Psoas muscle (tissue), 7 donors: ENCODE measurements at regions not wholly inside any gene's neighbourhood (a gene's known extent, or its start where the extent isn't known, plus 50 kb on each side); places are given as distances from the start of the nearest gene placed in this dataset.
"Not testable (repeated sequence)": the region's sequence is repeated elsewhere in the genome, so short reads cannot be mapped to it uniquely, and the experiment has no call there.

Source experiments
- ATAC-seq, 4 donors: fragments of 200-7000 bp; cut with Tn5 transposase; one replicate each; pipeline ENCODE4 v1.9.1; 2020; ENCODE audit warnings: moderate library complexity in 3 of 4, mild to moderate bottlenecking in 2 of 4
- DNase-seq, 2 donors: peaks; one replicate each; pipeline ENCODE4 v3.0.0-alpha.2; 2020
- H3K27ac ChIP-seq: fragments of 200-600 bp; one replicate; pipeline ENCODE4 v1.8.0; 2022
- H3K27me3 ChIP-seq, 3 donors: fragments of 200-600 bp in 1 of 3; one replicate each; pipeline versions ENCODE4 v1.6.1 to v1.8.0; 2013 to 2022; ENCODE audit warnings: low read length in 2 of 3, mild to moderate bottlenecking in 2 of 3, moderate library complexity in 1 of 3; ENCODE audit not compliant: insufficient read depth in 3 of 3
- H3K36me3 ChIP-seq, 2 donors: fragments of 200-600 bp in 1 of 2; one replicate each; pipeline versions ENCODE4 v1.6.1 to v1.8.0; 2013 to 2022; ENCODE audit warnings: low read depth in 1 of 2, mild to moderate bottlenecking in 1 of 2, moderate library complexity in 1 of 2; ENCODE audit not compliant: insufficient read depth in 1 of 2
- H3K4me1 ChIP-seq: fragments of 200-600 bp; one replicate; pipeline ENCODE4 v1.8.0; 2022
- H3K4me3 ChIP-seq: fragments of 200-600 bp; one replicate; pipeline ENCODE4 v1.8.0; 2022; ENCODE audit warnings: mild to moderate bottlenecking
- H3K9me3 ChIP-seq: fragments of 200-600 bp; one replicate; pipeline ENCODE4 v1.8.0; 2022
- whole genome bisulfite sequencing, 3 donors: extraction: QIAGEN DNeasy Blood & Tissue Kit; methylation state at CpG; one replicate each; pipeline versions ENCODE4 v1.1.6 to v1.1.7; 2013; 5-methylcytosine and 5-hydroxymethylcytosine counted together
- intact Hi-C, 2 donors: fragments of 100-400 bp; cut with DNase I; formaldehyde crosslinking; loops; one replicate each; pipeline versions ENCODE4 v1.11.0 to v1.14.2; 2022
- donor health status: healthy with polysubstance abuse.
- donor health status: DM: no; HTN: no; CAD: no; lungs with moderate emphysema.
- donor health status: Bipolar disorder and iron deficiency.
- donor health status: healthy.
- donor health status: DM: yes; HTN: yes; CAD: no.
- donor health status: DM: no; HTN: no; CAD: no.
- donor health status: DM: yes; HTN: yes; CAD: no.

DNA sequence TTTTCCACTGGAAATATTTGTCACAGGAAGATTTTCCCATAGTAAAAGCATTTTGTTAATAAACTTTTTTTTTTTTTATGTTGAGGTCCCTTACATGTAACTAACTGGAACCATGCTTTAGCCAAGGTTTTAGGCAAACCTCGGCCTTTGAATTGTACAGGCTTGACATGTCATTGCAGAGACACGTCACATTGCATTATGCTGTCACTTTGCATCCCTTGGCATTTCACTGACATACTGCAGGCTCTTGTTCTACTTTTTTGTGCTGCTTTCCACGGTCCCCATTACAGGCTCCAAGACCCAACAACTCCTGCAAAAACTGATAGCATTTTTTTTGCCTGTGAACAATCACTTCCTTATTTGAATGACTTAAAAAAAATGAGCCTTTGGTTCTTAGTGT, 724.3 kb downstream of the TTLL7 start:
- DNase-seq, H3K4me1 ChIP-seq, H3K27me3 ChIP-seq, intact Hi-C loops, H3K4me3 ChIP-seq, ATAC-seq, H3K27ac ChIP-seq, H3K36me3 ChIP-seq, H3K9me3 ChIP-seq: not testable (repeated sequence)
- WGBS, 3 donors = 32 to 58% (median 42%) methylated on average over 2 to 3 of the region's 3 CpGs

DNA sequence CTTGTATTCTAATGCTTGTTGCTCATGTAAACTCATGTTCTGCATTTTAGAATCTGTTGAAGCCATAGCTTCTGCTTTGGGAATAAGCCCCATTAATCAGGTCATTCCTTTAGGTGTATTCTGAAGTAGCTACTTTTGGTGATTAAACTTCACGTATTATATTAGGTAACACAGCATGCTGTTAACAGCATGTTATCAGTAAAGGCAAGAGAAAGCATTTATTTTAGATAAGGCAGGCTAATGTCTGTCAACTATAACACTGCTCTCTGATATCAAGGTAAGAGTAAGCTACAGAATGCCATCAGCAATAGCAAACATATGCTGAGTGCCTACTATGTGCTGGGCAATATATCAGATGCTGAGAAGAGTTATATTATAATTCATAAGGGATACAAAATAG, 726.4 kb downstream of the TTLL7 start:
- 79 to 91% (median 90%) methylated on average over 1 of the region's 1 CpG for WGBS, 3 donors
- H3K27ac ChIP-seq, H3K4me1 ChIP-seq, DNase-seq, H3K27me3 ChIP-seq, H3K36me3 ChIP-seq, ATAC-seq, H3K9me3 ChIP-seq, H3K4me3 ChIP-seq, intact Hi-C loops: not testable (repeated sequence)

DNA sequence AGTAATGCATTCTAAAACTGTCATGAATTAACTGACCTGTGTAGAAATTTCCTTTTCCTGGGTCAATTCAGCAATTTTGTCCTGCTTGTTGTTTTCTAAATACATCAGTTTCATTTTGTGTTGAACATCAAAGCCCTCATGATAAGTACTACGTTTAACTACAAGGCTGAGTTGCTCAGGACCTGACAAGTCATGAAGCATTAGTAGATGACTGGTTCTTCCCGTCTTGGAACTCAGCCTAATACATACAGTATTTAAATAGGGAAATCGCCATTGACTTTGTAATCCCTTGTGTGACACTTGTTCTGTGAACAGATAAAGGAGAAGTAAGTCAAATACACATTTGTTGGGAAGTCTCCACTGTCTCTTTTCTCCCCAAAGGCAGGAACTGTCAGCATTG, 727.1 kb downstream of the TTLL7 start:
- DNase-seq, H3K4me1 ChIP-seq, ATAC-seq, H3K27ac ChIP-seq, intact Hi-C loops, H3K36me3 ChIP-seq, H3K9me3 ChIP-seq, H3K27me3 ChIP-seq, H3K4me3 ChIP-seq: not testable (repeated sequence)
- 44 to 58% (median 57%) methylated on average over 3 of the region's 3 CpGs for WGBS, 3 donors

DNA sequence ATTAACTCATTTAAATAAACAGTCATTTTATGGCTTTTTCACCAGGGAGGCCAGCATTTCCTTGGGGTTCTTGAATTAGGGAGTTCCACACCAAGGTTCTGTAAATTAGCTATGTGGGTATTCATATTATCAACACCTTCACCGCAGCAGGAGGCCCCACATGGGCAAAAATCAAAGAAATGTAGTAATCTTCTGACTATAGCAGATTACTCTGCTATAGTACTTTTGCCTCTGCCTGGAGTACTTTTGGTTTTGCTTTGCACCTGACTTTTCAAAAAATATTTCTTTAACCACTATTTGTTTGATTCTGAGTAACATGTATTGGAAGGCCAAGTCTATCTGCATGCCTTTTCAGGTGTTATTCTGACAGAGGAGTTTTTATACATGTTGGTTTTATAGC, 728.1 kb downstream of the TTLL7 start:
- DNase-seq, H3K4me3 ChIP-seq, intact Hi-C loops, H3K9me3 ChIP-seq, ATAC-seq, H3K36me3 ChIP-seq, H3K27me3 ChIP-seq, H3K27ac ChIP-seq, H3K4me1 ChIP-seq: not testable (repeated sequence)
- WGBS, 3 donors = no CpG with 5 or more reads among the region's 1 CpG

DNA sequence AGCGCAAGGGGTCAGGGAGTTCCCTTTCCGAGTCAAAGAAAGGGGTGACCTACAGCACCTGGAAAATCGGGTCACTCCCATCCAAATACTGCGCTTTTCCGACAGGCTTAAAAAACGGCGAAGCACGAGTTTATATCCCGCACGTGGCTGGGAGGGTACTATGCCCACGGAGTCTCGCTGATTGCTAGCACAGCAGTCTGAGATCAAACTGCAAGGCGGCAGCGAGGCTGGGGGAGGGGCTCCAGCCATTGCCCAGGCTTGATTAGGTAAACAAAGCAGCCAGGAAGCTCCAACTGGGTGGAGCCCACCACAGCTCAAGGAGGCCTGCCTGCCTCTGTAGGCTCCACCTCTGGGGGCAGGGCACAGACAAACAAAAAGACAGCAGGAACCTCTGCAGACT, 735.1 kb downstream of the TTLL7 start:
- H3K9me3 ChIP-seq, H3K4me3 ChIP-seq, H3K27me3 ChIP-seq, DNase-seq, H3K4me1 ChIP-seq, ATAC-seq, H3K27ac ChIP-seq, intact Hi-C loops, H3K36me3 ChIP-seq: not testable (repeated sequence)
- 91 to 95% (median 92%) methylated on average over 11 to 14 of the region's 14 CpGs for WGBS, 3 donors

DNA sequence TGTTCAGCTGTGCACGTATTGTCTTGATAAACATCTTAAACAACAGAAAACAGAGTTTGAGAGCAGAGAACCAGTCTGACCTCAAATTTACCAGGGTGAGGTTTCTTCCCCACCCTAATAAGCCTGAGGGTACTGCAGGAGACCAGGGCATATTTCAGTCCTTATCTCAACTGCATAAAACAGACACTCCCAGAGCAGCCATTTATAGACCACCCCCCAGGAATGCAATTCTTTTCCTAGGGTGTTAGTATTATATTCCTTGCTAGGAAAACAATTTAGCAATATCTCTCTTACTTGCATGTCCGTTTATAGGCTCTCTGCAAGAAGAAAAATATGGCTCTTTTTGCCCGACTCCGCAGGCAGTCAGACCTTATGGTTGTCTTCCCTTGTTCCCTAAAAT, 747.2 kb downstream of the TTLL7 start:
- H3K36me3 ChIP-seq, H3K9me3 ChIP-seq, ATAC-seq, intact Hi-C loops, H3K4me3 ChIP-seq, H3K27me3 ChIP-seq, DNase-seq, H3K27ac ChIP-seq, H3K4me1 ChIP-seq: not testable (repeated sequence)
- WGBS, 3 donors = 90 to 92% (median 92%) methylated on average over 4 of the region's 4 CpGs

DNA sequence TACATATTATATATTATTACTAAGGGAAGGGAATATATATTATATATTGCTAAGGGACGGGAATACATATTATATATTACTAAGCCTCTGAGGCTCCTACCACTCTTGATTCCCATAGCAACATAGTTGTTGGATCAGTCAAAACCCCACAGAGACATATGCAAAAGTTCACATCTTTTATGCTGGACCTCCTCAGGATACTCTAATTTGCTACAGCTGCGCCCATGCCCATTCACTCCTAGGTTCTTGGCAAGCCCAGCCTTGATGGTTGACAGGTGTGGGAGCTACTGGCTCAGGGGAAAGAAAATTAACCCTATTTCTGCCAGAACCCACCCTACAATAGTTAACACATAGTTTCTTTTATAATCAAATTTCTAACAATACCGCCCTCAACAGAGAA, 752.2 kb downstream of the TTLL7 start:
- H3K9me3 ChIP-seq, H3K4me3 ChIP-seq, intact Hi-C loops, H3K27ac ChIP-seq, H3K36me3 ChIP-seq, H3K27me3 ChIP-seq, H3K4me1 ChIP-seq, DNase-seq, ATAC-seq: not testable (repeated sequence)
- WGBS, 3 donors = 61 to 71% (median 70%) methylated on average over 3 of the region's 3 CpGs

DNA sequence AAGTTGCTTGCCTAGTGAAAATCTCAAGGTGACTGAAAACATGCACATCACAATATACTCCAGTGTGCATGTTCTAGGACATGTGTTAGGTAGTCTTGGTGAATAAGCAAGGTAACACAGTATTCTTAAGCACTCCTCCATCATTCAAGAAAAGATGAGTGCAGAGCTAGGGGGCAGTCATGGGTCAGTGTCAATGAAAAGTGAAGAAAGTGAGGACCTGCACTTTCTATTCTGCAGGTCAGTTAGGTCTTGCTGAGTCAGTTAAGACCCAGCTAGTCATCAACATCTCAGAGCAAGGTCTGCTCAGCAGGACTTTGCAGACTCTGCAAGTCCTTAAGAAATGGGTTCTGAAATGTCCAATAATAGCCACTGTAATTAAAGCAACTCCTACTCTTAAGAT, 754.1 kb downstream of the TTLL7 start:
- intact Hi-C loops, H3K4me1 ChIP-seq, H3K36me3 ChIP-seq, H3K27ac ChIP-seq, H3K27me3 ChIP-seq, H3K4me3 ChIP-seq, ATAC-seq, H3K9me3 ChIP-seq, DNase-seq: not testable (repeated sequence)

DNA sequence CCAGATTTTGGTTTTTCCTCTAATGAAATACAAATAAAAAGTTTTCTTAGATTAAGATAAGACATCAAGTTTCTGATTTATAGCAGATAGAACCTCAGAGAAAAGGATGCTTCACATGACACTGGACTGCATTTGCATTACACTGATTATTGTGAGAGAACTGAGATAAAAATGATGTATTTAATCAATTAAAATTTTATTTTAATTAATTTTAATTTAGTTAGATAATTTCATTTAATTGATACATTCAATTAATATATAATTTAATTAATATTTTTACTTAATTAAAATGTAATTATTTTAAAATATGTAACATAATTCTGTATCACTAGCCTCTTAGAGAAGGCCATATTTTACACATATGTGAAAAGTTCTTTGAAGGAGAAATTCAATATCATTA, 759.4 kb downstream of the TTLL7 start:
- H3K27ac ChIP-seq, ATAC-seq, intact Hi-C loops, H3K36me3 ChIP-seq, DNase-seq, H3K27me3 ChIP-seq, H3K4me3 ChIP-seq, H3K9me3 ChIP-seq, H3K4me1 ChIP-seq: not testable (repeated sequence)

DNA sequence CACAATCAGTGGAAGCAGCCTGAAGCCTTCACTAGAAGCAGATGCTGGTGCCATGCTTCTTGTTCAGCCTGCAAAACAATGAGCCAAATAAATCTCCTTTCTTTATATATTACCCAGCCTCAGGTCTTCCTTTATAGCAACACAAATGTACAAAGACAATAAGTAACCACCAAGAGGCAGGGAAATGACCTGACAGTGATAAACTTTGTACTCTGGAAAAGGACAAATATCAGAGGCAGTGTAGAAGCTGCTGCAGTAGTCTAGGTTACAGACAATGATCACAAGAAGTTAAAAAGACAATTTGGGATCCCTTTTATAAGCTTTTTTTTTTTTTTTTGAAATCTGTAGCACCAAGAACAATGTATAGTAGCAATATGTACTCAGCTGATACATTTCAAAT, 760.3 kb downstream of the TTLL7 start:
- H3K9me3 ChIP-seq, H3K4me1 ChIP-seq, ATAC-seq, H3K36me3 ChIP-seq, H3K27me3 ChIP-seq, DNase-seq, intact Hi-C loops, H3K4me3 ChIP-seq, H3K27ac ChIP-seq: not testable (repeated sequence)

DNA sequence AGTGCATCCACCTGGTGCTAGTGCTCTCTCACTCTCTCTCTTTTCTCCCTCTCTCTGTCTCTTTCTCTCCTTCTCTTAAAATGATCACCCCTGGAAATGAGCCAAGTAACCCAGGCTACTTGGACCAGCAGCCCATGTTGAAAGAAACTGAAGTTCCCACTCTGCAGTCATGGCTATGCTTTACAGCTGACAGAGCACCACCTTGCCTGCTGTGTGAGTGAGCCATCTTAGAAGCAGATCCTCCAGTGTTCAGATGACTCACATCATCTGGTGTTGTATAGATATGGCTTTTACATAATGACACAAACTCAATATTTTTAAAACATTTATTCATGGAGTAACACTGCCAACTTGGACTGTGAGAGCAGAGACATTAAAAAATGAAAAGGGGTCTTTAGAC, 779.1 kb downstream of the TTLL7 start:
- H3K4me3 ChIP-seq, H3K36me3 ChIP-seq, intact Hi-C loops, ATAC-seq, H3K9me3 ChIP-seq, H3K27me3 ChIP-seq, DNase-seq, H3K4me1 ChIP-seq, H3K27ac ChIP-seq: not testable (repeated sequence)

DNA sequence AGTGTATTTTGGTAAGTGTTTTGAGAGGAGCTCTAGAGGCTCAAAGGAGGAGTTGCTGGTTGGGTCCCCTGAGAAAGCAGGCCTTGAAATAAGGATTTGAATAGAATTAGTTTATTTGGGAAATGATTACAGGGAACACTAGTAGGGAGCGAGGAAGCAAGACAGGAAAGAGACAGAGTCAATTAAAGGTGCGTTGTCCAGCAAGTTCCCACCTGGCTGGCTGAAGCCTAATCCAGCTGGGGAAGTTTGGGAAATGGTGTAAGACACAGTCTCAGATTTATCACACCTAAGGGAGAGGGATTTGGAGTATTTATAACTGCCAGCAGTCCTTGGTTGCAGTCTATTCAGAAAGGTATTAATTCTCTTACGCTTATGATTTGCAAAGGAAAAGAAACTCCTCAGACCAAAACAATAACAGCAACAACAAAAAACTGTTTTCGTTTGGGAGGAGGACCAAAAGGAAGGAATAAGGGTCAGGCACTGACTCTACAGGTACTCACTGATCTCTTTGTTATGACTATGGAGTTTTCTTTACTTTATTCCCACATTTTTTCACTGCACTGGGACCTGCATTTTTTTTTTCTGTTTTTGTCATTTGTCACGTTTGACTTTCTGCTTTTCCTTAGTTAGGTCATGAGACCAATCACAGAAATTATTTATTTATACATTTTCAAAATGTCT, 780.8 kb downstream of the TTLL7 start:
- H3K27me3 ChIP-seq, H3K27ac ChIP-seq, DNase-seq, H3K4me3 ChIP-seq, intact Hi-C loops, H3K4me1 ChIP-seq, ATAC-seq, H3K36me3 ChIP-seq, H3K9me3 ChIP-seq: not testable (repeated sequence)
- 52 to 58% (median 54%) methylated on average over 5 of the region's 5 CpGs for WGBS, 3 donors
